ENCODE measurements at regions not wholly inside any gene's neighbourhood (a gene's known extent, or its start where the extent isn't known, plus 50 kb on each side); places are given as distances from the start of the nearest gene placed in this dataset.

GRCh38 chr7:113301141-113301540 lies 182.8 kb upstream of the SMIM30 start:
- TF ChIP-seq CTCF (IDR thresholded peaks at IDR 0.05), result no peak
- TF ChIP-seq POLR2A (IDR thresholded peaks at IDR 0.05), result no peak
- no peak for TF ChIP-seq POLR2AphosphoS5 (IDR thresholded peaks at IDR 0.05; ENCODE audit: insufficient read depth in 1 of 2, low read depth in 1 of 2)
